NCI-H82 treated with DMSO at 0.1 percent for 48 hours (cell line): ENCODE measurements at regions not wholly inside any gene's neighbourhood (a gene's known extent, or its start where the extent isn't known, plus 50 kb on each side); places are given as distances from the start of the nearest gene placed in this dataset.
"Not testable (repeated sequence)": the region's sequence is repeated elsewhere in the genome, so short reads cannot be mapped to it uniquely, and the experiment has no call there.

Source experiments
- DNase-seq: peaks from one replicate; lab custom pipeline; 2025; ENCODE audit not compliant: unreplicated experiment; lab: John Stamatoyannopoulos, UW

DNA sequence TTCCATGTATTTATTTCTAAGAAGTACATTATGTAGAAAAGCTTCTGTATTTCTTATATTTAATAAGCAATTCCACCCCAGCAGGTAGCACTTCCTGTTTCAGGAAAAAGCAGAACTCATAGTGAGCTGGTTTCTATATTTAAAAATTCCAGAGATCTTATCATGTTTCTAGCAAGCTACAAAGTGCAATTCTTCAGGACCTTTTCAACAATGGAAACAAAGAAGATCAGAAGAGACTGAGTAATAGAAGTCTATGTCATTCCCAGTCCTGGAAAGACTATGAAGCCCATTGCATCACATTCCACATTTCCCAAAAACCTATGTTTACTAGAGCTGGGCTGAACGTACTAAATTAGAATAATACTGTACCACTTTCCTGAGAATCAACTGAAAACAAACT lies 302.6 kb upstream of the NRSN1 start:
- peak; percentile 17 for DNase-seq

DNA sequence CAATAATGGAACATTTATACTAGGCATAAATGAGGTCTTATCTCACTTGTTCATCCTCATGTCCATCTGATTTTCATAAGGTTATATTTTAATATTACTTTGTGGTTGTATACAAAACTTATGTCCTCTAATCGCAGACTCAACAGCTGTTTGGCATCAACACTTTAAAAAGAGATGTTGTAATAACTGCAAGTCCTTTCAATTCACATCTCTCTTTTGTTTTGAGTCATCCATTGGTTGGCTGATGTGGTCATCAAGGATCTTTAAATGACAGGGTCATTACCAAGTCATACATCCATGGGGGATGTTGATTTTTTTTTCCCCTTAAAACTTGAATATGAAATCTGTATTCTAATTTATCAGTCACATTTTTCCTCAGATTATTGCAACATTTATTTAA lies 299.4 kb upstream of the NRSN1 start:
- DNase-seq = no peak

DNA sequence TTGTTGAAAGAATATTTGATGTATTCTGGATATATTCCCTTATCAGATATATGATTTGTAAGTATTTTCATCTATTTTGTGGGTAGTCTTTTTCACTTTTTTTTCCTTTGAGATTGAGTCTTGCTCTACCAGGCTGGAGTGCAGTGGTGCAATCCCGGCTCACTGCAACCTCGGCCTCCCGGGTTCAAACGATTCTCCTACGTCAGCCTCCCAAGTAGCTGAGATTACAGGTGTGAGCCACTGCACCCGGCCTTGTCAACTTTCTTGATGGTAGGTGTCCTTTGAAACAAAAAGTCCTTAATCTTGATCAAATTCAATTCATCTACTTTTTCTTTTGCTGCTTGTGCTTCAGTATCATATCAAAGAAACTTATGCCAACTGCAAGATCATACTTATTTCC lies 297.2 kb upstream of the NRSN1 start:
- no peak for DNase-seq

DNA sequence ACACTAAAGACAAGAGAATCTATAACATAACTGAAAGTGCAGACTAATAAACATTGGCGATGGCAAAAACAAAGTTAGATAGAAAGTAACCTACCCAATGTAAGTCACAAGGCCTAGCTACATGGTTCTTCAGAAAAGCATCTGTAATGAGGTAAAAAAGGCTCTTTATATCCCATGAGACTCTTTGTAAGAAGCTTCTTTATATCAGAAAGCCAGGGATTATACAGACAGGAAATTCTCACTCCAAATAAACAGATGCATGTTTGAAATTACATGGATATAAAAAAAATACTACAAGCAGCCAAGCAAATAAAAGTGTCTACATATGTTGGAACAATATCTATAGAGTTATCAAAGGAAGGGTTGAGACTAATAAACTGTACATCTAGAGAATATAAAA lies 284.9 kb upstream of the NRSN1 start:
- no peak for DNase-seq

DNA sequence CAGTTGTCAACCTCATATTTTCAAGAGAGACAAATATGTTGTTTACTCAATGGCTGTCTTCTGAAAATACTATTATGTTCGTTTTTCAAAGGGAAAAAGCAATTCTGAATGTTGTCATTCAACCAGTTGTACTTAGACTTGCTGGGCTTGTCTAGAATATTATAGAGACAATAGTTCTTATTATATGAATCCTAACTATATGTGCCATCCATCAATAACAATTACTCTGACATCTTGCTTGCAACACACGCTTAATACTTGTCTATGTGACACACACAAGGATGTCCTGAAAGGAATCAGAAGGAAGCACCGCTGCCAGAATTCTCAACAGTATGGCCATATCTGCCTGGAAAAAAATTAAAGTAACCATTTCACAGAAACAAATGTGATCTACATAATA lies 283.3 kb upstream of the NRSN1 start:
- DNase-seq = no peak

DNA sequence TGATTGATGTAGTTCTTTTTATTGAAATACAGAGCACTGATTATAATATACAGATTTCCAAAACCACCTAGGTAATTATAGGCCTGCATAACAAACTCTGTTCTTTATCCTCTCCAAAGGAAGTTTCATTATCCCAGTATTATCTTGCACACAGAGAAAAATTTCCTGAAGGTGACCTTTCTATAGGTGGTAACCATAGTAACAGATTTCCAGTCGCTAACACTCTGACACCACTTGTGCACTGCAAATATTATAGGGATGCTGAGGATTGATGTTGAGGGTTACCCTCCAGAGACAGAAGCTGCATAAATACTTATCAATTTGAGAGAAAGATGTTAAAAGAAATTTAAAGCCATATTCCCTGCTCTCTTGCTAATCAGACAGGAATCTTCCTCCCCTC lies 274.5 kb upstream of the NRSN1 start:
- DNase-seq = no peak

DNA sequence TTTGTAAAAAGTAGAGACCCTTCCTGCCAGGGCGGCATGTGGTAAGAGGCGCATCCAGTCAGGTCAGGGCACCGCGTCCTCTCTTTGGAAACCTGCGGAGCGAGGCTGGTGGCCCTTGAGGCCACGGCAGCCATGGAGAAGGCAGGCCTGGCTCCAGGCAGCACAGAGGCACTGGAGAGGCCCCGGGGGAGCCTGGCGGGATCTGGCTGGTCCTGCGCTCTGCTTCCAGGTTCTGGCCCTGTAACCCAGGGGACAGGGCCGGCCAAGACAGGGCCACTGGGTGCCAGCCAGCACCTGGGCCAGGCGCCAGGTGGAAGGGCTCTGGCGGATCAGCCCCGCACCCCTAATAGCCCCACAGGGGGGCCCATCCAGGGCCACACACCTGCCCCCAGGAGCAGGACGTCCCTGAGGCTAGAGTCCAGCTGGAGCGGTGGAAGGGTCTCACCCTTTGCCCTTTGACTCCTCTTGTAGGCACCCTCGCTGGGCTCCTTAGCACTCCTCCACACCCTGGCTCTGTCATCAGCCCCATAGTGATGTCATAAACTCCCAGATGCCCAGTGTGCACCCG lies 272.4 kb upstream of the NRSN1 start:
- DNase-seq = not testable (repeated sequence)

DNA sequence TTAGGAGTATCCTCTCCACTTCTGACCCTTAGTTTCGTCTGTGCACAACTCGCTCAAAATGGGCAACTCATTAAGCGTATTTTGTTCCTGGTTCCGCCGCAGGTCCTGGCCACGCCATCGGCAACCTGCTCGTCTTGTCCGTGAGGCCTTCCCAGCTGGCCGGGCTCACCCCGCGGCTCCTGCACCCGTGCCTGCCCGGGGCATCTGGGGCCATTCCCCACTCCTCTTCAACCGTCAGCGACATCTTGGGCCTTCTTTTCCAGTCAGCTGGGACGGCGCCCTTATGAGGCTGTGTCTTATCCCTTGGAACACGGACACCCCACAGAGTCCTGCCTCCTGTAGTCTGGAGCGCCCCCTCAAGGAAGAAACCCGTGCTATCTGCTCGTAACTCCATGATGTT lies 271.9 kb upstream of the NRSN1 start:
- DNase-seq = not testable (repeated sequence)

DNA sequence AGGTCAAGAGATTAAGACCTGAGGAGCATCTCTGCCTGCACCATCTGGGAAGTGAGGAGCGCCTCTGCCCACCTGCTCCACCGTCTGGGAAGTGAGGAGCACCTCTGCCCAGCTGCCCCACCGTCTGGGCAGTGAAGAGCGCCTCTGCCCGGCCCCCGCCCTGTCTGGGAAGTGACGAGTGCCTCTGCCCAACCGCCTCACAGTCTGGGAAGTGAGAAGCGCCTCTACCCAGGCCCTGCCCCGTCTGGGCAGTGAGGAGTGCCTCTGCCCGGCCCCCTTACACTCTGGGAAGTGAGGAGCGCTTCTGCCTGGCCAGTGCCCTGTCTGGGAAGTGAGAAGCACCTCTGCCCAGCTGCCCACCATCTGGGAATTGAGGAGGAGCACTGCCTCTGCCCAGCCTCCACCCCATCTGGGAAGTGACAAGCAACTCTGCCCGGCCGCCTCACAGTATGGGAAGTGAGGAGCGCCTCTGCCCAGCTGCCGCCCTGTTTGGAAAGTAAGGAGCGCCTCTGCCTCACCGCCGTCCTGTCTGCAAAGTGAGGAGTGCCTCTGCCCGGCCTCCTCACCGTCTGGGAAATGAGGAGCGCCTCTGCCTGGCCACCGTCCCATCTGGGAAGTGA lies 270.4 kb upstream of the NRSN1 start:
- no peak for DNase-seq

DNA sequence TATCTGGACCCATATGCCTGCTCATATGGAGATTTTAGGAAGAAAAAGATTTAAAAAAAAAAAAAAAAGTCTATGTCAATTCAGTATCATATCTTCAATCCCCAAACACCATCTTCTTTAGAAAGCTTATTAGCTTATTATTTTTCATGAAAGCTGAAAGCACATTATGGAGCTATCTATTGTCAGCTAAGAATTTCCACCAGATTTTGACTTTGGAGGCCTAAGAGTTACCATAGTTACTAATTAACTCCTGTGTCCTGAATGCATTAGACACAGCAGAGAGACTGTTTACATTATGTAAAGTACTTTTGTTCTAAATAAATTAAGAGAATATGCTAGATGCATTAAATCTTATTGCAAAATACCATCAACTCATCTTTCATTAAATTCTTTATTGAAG lies 255.5 kb upstream of the NRSN1 start:
- DNase-seq = no peak

DNA sequence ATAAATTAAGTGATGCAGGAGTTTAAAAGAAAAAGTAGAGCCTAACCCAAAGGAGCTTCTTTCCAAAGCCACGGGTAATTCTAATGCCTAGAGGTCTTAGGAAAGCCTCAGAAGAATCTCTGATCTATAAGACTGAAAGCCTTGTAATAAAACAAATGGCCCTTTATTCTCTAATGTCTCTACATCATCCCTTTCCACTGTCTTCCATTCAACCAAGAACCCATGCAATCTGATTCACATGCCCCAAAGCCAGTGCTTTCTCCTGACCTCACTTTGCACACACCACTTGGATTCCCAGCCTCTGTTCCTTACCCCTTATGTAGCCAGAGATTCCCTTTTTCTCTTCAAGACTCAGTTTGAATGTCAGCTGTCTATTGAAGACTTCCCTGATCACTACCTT lies 252.9 kb upstream of the NRSN1 start:
- DNase-seq = no peak

DNA sequence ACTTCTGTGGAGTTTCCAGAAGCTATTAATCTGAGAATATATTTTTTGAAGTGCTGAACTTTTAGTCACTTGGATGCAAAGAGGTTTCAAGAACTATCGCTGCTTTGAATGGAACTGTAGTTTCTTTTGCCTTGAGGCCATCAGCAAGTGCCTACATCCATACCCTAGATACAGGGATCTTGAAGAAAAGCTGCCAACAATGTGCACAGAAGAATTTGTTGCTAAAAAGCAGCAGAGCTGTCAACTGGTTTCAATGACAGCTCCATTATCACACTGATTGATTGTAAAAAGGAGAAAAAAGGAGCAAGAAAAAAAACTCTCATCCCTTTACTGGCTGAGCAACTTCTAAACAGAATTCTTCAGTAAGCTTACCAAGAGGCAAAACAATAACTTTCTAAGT lies 251.0 kb upstream of the NRSN1 start:
- DNase-seq = no peak

DNA sequence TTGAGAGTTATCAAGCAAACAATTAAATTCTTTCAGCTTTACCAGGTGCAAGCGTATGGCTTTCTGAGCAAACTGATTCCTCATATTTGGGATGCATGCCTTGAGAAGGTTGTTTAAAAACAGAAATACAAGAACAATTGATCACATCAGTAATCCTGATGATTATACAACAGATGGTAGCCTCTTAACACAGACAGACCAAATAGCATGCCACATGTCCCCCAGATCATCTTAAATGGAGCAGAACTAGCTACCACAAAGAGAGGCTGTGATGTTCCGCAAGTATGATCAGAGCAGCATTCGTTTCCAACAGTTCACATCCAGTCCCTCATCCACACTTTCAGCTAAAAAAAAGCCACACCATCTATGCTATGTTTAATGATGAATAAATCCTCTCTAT lies 246.2 kb upstream of the NRSN1 start:
- peak; percentile 78 for DNase-seq

DNA sequence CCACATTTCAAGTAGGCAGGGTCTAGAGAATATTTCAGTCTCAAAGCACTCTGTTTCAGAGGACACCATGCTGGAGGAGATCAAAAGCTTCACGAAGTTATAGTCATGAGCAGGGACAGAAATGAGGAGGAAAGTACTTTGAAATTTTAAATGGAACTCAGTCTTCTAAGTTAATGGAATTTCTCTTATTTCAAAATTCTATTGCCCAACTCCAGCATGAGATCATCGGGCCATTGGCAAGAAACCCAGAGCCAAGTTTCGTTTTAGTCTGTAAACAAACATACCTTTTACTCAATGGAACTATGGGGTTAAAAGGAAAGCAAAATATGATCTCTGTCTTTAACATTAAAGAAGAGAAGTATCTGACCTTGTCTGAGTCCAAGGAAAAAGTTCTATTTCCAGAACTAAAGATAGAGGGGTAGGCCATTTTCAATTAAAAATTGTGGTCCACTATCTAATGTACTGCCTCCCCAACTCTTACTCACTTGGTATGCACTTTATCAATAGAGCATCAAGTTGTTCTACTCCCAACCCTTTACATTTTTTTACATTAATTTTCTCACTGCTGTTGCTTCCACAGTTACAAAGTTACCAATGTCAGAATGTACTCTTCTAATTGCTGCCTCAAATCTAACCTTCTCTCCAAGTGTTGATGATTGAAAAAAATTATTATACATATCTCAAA lies 235.3 kb upstream of the NRSN1 start:
- DNase-seq = no peak

DNA sequence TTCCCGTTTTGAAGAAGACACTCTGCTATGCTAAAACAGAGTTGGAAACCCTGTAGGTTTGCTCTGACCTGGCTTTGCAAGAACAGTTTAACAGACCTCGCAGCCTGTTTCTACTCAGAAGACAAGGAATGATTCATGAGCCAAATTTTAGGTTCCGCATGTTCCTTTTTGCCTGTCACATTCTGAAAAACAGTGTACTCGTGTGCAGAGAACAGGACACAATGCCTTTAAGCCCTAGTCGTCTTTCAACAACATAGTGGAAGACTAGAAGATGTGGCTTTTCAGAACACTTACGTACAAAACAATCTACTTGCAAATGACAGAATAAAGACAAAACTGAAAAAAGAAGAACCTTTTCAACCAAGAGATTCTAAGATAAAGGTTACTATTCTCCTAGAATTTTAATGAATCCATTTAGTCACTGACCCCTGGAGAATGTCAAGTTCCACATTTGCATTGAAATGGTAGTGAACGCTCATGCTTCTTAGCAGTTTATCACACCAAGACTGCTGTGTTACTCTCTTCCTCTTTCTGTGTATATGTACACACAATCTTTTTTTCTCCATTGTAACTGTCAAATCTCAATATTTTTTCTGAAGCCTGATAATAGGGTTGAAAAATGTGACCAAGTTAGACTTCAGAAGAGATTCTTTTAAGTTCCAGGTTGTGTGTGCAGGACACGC lies 220.7 kb upstream of the NRSN1 start:
- DNase-seq = no peak

DNA sequence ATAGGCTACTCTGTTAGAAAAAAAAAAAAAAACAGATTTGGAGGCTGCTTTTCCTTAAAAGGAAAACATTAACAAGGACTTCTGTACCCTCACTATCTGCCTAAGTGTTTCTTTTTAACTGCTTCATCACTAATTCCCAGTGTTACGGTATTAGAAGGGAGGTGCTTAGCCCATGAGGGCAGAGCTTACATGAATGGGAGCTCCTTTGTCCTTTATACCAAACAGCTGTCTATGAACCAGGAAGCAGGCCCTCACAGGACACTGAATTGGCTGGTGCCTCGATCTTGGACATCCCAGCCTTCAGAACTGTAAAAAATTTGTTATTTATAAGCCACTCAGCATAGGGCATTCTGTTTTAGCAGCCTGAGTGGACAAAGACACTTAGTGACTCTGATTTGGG lies 215.6 kb upstream of the NRSN1 start:
- DNase-seq = no peak

DNA sequence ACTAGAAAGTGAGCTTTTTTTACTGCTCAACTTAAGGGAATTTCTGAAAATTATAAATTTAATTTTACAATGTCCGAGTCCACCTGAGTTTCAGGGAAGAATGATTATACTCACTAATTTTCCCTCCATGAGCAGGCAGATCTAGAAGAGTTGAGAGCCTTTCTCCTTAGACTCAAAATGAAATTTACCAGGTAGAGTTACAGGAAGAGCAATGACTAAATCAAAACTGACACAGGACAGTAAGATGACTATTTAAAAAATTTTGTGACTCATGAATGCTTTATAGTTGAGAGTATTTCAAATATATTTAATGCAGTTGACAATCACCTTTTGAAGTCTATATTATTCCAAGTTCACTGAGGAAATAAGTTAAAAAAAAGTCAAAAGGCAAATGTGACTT lies 198.1 kb upstream of the NRSN1 start:
- DNase-seq = no peak

DNA sequence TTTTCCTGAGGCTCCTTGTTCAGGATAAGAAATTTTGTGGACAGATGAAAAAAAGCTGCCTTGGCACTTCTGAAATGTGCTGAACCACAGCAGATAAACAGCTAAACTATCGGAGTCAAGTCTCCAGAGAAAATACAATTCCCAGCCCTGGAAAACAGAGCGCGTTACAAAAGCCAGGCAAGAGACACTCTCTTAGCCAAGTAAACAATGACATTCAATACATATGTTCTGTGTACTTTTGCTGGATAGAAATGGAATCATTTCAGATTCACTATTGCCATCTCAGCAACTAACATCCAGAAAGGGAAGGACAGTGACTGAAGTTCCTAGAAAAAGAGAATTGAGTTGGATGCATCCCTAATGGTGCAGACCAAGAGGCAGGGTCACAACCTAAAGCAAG lies 196.8 kb upstream of the NRSN1 start:
- no peak for DNase-seq

DNA sequence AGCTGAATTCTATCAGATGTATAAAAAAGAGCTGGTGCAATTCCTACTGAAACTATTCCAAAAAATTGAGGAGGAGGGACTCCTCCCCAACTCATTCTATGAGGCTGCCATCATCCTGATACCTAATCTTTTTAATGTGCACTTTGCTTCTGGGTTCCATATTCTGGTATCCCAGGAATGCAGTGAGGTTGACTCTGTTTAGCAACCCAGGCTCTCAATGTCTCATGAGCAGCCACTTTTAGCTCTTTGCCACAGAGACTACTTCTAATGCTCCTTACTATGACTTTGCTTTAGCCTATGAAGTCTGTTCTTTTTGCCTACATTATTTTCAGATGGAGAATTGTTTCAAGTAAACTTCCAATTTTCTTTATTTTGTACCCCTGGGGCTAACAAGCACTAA lies 185.5 kb upstream of the NRSN1 start:
- no peak for DNase-seq

DNA sequence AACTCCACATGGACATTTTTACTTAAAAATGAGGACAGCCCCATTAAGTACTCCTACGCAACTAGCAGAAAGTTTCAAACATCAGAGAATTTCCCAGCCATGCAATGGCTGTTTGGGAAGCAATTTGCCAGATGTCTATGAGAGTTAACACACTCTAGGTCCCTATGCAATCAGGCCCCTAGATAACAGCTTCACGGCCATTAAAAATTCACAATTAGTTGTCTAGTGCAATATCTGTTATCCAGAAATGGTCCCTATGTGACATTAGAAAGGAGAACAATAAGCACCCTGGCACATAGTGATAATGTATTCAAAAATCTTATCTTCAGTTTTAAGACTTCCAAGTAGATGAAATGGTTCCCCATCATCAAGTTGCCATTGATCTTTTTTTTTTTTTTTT lies 174.3 kb upstream of the NRSN1 start:
- no peak for DNase-seq

DNA sequence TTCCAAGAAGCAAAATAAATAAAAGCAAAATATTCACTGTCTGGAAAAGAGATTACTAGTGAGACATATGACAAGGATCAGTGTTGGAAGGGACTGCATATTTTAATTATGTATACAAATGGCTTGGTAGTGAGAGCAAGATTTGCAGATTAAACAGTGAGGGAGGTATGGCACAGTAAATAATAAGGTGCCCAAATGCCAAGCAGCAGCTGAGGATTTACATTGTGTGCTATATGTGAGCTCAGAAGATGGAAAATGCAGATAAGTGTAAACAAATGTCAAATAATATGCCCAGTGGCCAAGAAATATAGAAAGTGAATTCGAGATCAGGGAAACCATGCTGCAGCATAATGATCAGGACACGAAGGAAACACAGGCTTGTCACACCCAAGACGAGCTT lies 173.8 kb upstream of the NRSN1 start:
- no peak for DNase-seq

DNA sequence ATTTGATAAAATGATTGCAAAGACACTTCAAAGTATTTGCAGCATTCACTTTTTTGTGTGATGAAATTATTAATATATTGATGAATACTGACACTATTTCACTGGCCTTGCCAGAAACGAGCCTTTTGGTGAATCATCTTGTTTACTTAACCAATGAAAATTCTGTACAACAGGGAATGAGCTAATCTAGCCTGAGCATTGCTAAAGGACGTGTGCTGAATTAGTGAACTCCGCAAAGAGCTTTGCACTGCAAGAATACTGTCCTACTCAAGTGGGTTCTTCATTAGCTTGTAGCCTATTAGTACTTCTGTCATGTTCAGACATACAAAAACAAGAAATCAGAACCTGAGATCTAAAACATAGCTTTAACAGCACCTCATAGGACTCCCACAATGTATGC lies 172.0 kb upstream of the NRSN1 start:
- DNase-seq = no peak
